SU-DHL-6 (cell line): ENCODE measurements at regions not wholly inside any gene's neighbourhood (a gene's known extent, or its start where the extent isn't known, plus 50 kb on each side); places are given as distances from the start of the nearest gene placed in this dataset.
"Not testable (repeated sequence)": the region's sequence is repeated elsewhere in the genome, so short reads cannot be mapped to it uniquely, and the experiment has no call there.

ENCODE experiments used
- EZH2phosphoT487 ChIP-seq: fragments of 200-600 bp; sonication (generic), shearing (Covaris generic); conservative IDR thresholded peaks from 2 replicates; pipeline ENCODE4 v1.6.1; 2018; ENCODE audit warnings: mild to moderate bottlenecking, antibody characterized with exemption, low read length, moderate library complexity, mixed read lengths
- TF ChIP-seq, protein P1 (sequence below): fragments of 200-600 bp; sonication (generic); IDR thresholded peaks from one replicate; pipeline ENCODE4 v1.5.1; 2017; ENCODE audit warnings: antibody characterized with exemption, mild to moderate bottlenecking, low read length, moderate library complexity; ENCODE audit not compliant: insufficient read depth, poor library complexity, severe bottlenecking

DNA sequence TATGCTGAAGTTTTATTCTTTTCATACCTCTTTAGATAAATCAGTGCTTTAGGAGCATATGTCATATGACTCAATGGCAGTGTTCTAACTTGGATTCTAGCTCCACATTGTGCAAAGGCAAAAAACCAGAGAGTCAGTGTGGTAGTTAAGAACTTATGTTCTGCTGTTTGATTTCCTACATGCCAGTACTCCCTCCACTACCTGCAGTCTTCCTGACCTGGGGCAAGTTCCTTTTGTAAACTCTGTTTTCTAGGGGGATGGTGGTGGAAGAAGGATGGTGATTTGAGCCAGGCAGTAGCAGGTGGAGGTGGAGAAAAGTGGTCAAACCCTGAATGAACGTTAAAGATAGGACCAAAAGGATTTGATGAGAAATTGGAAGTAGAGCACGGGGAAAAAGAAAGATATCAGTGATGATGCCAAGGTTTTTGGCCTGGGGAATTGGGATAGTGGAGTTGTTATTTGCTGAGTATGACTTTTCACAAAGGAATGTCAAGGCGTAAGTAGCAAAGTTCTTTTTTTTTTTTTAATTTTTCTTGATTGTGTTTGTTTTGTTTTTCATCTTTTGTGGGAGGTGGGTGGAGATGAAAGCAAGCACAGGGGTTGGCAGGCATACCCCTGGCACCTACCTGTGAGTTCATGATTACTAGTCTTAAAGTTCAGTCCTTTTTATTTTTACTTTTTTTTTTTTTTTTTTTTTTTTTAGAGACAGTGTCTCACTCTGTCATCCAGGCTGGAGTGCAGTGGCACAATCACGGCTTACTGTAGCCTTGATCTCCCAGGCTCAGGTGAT lies 82.3 kb downstream of the SYT15B start:
- TF ChIP-seq, protein P1, sequence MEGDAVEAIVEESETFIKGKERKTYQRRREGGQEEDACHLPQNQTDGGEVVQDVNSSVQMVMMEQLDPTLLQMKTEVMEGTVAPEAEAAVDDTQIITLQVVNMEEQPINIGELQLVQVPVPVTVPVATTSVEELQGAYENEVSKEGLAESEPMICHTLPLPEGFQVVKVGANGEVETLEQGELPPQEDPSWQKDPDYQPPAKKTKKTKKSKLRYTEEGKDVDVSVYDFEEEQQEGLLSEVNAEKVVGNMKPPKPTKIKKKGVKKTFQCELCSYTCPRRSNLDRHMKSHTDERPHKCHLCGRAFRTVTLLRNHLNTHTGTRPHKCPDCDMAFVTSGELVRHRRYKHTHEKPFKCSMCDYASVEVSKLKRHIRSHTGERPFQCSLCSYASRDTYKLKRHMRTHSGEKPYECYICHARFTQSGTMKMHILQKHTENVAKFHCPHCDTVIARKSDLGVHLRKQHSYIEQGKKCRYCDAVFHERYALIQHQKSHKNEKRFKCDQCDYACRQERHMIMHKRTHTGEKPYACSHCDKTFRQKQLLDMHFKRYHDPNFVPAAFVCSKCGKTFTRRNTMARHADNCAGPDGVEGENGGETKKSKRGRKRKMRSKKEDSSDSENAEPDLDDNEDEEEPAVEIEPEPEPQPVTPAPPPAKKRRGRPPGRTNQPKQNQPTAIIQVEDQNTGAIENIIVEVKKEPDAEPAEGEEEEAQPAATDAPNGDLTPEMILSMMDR, result not testable (repeated sequence)
- TF ChIP-seq EZH2phosphoT487, result not testable (repeated sequence)
